Peyer's patch (tissue), 4 donors: ENCODE measurements at regions not wholly inside any gene's neighbourhood (a gene's known extent, or its start where the extent isn't known, plus 50 kb on each side); places are given as distances from the start of the nearest gene placed in this dataset.

Experiments
- CTCF ChIP-seq, 6 experiments: fragments of 450-650 bp in 4 of 6; fragments of 200-600 bp in 2 of 6; sonication (generic) in 1 of 6; IDR thresholded peaks; one replicate each; pipeline ENCODE4 v1.5.1; 2017 to 2019; ENCODE audit warnings: antibody characterized with exemption in 6 of 6, mild to moderate bottlenecking in 3 of 6, moderate library complexity in 1 of 6
- POLR2A ChIP-seq, 2 donors: fragments of 450-650 bp; IDR thresholded peaks; one replicate each; pipeline ENCODE4 v1.5.1; 2017; ENCODE audit warnings: antibody characterized with exemption in 2 of 2, mild to moderate bottlenecking in 2 of 2, moderate library complexity in 2 of 2

- TF ChIP-seq CTCF (IDR thresholded peaks at IDR 0.05) (no peak), POLR2A (IDR thresholded peaks at IDR 0.05) (no peak)
These were observed 296.3 kb downstream of the DSC3 start for GRCh38 chr18:30746224-30746623.
